ENCODE measurements at regions not wholly inside any gene's neighbourhood (a gene's known extent, or its start where the extent isn't known, plus 50 kb on each side); places are given as distances from the start of the nearest gene placed in this dataset.

DNA sequence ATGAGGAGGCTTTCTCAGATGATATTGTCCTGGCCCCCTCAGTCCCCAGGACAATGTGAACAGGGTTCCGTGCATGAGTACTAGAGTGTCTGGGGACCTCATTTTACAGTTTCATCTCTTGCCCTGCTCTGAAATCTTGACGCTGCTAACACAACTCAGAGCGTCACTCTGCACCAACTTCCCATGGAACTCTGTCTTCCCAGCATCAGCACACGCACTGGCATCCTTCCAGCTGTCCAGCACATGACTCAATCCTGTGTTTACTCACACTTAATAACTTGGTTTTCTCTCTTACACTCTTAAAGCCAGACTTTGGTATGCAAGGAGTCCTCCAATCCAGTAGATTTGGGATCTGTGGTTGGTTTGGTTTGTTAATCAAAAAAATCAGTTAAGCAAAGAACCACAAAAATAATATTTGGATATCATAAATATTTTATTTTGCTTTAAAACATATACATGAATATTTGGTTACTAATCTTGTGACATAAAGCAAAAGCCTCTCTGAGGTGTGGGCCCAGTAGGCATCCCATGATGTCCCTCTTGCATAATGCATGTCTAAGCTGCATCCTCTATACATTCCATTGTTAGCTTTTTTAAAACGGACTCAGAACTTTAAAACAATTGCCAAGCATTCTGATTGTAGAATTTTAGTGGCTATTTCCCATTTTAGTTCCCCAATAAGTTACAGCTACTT is 131.0 kb downstream of the CXCL12 start:
- no peak for TF ChIP-seq NRF1 (IDR thresholded peaks at IDR 0.05; ENCODE audit: low read depth, low read length)
- TF ChIP-seq POLR2AphosphoS5 (IDR thresholded peaks at IDR 0.05; ENCODE audit: low read depth, low read length): no peak
- no peak for TF ChIP-seq EP300 (IDR thresholded peaks at IDR 0.05; ENCODE audit: borderline replicate concordance in 1 of 2, low read depth in 1 of 2, low read length in 1 of 2)
- TF ChIP-seq, protein P1, sequence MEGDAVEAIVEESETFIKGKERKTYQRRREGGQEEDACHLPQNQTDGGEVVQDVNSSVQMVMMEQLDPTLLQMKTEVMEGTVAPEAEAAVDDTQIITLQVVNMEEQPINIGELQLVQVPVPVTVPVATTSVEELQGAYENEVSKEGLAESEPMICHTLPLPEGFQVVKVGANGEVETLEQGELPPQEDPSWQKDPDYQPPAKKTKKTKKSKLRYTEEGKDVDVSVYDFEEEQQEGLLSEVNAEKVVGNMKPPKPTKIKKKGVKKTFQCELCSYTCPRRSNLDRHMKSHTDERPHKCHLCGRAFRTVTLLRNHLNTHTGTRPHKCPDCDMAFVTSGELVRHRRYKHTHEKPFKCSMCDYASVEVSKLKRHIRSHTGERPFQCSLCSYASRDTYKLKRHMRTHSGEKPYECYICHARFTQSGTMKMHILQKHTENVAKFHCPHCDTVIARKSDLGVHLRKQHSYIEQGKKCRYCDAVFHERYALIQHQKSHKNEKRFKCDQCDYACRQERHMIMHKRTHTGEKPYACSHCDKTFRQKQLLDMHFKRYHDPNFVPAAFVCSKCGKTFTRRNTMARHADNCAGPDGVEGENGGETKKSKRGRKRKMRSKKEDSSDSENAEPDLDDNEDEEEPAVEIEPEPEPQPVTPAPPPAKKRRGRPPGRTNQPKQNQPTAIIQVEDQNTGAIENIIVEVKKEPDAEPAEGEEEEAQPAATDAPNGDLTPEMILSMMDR (IDR thresholded peaks at IDR 0.05): no peak
